ENCODE measurements at regions not wholly inside any gene's neighbourhood (a gene's known extent, or its start where the extent isn't known, plus 50 kb on each side); places are given as distances from the start of the nearest gene placed in this dataset.

GRCh38 chr2:215722986-215723630, 287.2 kb upstream of the FN1 start:
- TF ChIP-seq CTCF (IDR thresholded peaks at IDR 0.05; ENCODE audit: low read length) = no peak
- no peak for TF ChIP-seq EZH2 (IDR thresholded peaks at IDR 0.05; ENCODE audit: borderline replicate concordance, low read length)
